NCI-H748 treated with DMSO at 0.1 percent for 48 hours (cell line): ENCODE measurements at regions not wholly inside any gene's neighbourhood (a gene's known extent, or its start where the extent isn't known, plus 50 kb on each side); places are given as distances from the start of the nearest gene placed in this dataset.

Experiments
- DNase-seq: peaks from one replicate; lab custom pipeline; 2025; lab: John Stamatoyannopoulos, UW

GRCh38 chr10:33126742-33127141 lies 168.7 kb upstream of the ITGB1 start:
- DNase-seq, result no peak

DNA sequence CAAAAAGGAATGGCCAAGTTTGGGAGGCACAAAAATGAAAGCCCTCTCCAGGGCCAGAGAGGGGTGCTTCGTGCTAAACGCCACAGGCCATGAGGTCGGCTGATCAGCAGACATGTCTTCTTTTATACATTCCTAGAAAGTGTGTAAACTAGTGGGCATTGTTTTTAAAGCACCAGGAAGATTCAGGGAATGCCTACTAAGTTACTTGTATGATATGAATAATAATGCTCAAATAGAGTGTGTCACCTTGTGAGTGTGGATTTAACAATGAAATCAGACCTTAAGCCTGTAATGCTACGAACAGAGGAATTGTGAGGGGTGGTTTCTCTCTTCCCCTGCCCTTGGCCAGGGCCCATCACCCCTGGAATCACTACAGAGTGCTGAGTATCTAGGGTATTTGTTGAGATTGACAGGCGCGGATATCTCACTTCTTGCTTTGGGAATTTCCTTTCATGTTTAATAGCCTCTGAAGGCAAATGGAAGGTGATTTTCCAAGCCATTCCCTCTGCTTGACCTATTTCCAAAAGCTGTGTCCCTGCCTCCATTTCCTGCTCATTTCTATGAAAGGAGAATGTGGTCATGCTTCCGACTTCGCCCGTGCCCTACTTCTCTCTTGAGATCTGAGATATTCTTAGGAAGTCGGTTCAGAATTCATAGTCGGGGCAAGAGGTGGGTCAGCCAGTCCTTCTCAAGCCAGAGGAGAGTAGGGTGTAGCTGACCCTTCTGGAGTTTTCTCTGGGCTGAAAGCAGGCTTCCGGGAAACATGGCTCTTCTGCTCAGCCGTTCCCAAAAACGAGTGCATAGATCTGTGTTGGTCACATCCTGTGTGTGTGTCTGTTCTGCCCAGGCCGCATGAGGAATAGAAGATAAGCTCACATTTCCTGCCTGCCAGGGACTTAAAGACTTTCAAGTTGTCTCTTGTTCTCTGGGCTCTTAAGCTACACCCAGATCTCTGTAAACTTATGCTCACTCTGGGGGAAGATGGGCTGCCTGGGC lies 167.8 kb upstream of the ITGB1 start:
- no peak for DNase-seq

DNA sequence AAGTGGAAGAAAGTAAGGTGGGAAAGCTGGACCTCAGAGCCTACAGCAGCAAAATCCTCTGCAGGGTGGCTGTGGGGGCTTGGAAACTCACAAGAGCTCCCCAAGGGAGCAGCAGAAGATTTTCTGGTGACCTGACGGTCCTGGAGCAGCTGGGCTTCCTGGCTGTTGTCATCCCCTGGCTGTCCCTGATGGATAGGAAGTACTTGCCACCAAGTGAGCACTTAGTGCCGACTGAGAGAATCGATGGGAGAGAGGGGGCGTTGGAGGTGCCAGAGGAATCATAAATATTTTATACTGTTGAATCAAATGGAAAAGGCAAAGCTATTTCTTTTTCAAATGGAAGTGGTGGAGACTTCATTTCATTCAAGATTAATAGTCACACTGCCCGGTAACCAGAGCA lies 167.1 kb upstream of the ITGB1 start:
- DNase-seq, result no peak

DNA sequence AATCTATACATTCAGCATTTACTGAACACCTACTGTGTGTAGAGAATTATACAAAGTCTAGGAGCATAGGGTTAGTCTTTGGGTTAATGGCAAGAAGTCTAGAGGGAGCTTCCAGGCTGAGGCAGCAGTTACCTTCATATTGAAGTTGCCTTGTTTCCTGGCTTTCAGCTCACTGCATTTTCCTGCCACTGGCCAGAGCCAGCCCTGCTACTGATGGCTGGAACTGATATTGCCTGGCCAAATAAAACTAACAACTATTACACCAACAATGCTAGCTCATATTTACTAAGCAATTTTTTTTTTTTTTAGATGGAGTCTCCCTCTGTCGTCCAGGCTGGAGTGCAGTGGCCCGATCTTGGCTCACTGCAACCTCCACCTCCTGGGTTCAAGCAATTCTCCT lies 165.7 kb upstream of the ITGB1 start:
- no peak for DNase-seq

DNA sequence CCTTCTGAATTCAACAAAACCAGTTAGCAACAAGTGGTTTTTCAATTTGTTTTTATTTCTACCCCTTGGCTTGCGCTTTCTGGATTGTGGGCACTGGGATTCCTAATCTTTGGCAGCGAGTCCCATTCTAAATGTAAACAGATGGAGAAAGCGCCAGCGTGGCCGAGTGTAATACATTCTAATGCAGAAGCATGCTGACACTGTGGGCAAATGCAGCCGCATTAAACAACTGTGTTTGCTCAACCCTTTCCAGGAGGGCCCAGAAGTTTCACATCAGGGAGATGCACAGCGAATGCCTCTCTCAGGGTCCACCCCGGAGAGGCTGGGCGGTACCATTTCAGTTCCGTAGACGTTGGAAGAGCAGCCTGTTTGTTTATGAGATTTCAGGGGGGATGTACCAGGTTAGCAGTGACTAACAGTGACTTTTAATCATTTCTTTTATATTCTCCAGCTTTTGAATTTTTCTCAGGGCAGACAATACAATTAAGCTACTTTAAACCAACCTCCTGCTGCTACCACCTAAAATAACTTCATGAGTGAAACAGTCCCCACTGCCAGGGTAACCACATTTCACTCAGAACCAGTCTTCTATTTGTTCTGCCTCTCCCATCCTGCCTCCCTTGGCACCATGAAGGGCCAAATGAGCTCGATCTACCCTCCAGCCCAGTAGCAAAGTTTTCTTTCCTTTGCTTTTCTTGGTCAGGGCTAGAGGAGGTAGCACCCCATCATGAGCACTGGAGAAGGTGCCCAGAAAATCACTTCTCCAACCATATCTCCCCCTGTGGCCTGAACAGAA lies 164.2 kb upstream of the ITGB1 start:
- DNase-seq, result no peak

- no peak for DNase-seq
Measured at GRCh38 chr10:33120700-33121099, 162.7 kb upstream of the ITGB1 start.

GRCh38 chr10:33120275-33120674 lies 162.2 kb upstream of the ITGB1 start:
- no peak for DNase-seq

GRCh38 chr10:33117816-33118215 lies 159.8 kb upstream of the ITGB1 start:
- no peak for DNase-seq

DNA sequence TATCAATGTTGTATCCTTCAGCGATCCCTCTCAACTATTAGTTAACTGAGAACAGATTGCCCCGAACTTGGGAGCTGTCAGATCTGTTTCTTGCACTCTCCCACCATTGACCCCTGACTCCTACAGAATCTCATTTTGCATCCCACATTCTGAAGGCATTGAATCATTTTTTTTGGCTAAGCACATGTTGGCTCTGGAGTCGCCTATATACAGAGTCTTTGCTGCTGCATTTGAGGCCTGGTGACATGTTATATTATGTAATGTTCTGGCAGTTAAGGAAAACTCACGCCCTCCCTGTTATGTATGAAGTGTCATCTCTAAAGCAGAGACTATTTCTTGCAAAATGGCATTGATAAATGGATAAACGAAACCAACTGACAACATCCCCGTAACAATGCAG lies 159.2 kb upstream of the ITGB1 start:
- no peak for DNase-seq

GRCh38 chr10:33115738-33116719 lies 158.0 kb upstream of the ITGB1 start:
- peak; percentile 13 for DNase-seq

DNA sequence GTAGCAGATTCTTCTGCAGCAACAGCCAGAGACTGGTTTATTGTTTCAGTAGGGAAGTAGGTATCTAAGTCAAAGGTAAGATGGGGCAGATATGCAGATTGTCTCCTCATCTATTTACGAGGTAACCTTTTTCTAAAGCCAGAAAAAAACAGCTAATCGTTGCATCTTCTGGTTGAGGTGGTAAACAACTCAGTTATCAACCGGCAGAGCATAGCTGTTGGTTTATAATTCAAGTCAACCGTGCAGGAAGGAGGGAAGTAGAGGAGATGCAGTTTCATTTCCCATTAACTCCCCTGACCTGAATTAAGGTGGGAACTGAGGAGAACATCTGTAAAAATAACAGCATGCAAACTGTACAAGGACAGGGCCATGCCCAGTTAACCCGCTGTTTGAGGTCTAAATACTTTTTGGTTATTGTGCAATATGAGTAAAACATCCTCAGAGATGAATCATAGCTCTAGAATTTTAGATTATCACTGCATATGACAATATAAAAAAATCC lies 156.5 kb upstream of the ITGB1 start:
- DNase-seq, result no peak

DNA sequence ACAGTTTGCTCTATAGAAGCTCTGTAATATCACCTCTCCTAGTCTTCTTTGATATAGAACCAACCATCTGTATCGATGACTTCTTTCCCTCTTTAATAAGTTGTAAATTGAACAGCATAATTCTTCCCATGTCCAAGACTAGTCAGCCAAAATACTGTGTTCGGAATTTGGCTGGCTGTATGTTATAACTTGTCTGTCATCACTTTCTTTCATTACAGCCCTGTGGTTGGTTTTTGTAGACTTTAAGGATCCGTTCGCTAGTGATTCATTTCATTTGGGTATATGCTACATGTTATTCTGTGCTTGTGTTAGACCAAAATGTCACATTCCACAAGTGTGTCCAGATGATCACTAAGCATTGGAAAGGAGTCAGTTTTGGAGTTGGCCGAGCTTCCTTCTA lies 155.4 kb upstream of the ITGB1 start:
- DNase-seq, result no peak

DNA sequence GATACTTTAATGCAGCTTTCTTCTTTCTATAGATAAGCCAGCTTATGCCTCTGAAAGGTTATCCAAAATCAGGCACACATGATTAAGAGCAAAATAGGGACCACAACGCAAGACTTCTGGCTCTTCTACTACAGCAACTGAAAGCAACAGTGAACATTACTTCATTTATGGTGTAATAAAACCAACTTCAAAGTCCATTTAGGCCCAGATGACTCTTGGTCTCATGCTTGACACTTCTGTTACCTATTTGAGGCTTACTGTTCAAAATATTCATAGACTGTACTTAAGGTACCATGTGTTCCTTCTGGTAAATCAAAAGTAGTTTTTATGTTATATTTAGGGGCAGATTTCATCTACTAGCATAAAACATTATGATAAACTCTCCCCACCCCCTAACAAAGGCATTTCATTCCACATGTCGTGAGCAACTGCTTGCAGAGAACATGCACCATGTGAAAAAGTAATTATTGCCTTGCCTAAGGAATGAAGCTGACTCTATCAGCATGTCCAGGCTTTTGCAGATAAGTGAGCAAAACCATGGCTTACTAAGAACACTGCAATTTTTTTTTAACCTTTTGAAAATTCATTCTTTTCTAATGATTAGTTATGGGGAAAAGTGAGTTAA lies 154.9 kb upstream of the ITGB1 start:
- DNase-seq, result no peak

- DNase-seq, result no peak
Measured at GRCh38 chr10:33111488-33112051, 153.5 kb upstream of the ITGB1 start.

- no peak for DNase-seq
Measured at GRCh38 chr10:33109788-33110469, 151.9 kb upstream of the ITGB1 start.

DNA sequence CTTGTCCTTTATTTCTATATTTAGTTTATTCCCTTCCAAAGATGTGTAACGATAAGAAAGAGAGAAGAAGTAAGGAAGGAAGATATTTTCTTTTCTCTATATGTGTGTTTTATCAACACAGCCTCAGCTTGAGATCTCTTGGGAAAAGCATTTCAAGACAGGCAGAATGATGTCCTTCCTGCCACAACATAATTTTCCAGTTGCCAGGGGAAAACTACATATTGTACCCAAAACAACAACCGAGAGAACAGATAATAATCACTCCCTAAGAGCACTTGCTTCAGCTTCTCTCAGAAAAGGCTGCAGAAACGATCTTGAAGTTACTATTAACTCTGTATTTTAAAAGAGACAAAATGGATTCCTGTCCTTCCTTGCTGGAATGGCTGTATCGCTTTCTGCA lies 151.4 kb upstream of the ITGB1 start:
- no peak for DNase-seq

DNA sequence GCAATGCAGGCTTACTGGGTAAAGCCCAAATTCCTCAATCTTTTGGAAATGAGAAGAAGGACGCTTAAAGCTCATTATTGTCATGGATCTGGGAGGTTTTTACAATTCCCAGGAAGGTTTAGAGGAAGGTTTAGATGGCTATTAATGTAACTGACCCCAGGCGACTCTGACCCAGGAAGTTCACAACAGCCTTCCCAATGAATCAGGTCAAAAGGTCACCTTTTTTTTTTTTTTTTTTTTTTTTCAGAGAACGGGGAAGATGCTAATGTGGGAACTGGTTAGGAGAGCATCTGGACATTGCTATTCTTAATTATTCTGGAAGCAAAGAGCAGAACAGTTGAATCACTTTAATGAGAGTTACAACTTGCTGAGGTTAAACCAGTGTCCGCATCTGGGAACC lies 149.9 kb upstream of the ITGB1 start:
- DNase-seq, result no peak

- no peak for DNase-seq
Measured at GRCh38 chr10:33106767-33107166, 148.7 kb upstream of the ITGB1 start.

DNA sequence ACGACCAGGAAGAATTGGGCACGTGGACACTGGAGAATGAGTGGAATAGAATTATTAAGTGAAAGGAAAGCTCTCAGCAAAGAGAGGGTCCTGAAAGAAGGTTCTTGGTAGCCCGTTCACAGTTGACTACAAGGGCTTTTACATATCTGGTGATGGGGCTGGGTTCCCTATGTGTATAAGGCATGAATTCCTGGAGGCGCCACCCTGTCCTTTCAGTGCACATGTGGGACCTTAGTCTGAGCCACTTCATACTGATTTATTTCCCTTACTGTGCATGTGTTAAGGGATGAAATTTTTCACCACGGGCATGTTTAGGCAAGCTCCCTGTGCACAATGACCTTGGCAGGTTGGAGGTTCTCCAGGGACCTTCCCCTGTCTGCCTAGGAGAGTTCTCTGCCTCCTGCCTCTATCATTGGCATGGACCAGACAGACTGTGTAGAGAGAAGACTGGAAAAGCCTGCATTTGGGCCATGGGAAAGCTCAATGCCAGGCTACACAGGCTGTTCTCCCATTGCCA lies 145.9 kb upstream of the ITGB1 start:
- no peak for DNase-seq

DNA sequence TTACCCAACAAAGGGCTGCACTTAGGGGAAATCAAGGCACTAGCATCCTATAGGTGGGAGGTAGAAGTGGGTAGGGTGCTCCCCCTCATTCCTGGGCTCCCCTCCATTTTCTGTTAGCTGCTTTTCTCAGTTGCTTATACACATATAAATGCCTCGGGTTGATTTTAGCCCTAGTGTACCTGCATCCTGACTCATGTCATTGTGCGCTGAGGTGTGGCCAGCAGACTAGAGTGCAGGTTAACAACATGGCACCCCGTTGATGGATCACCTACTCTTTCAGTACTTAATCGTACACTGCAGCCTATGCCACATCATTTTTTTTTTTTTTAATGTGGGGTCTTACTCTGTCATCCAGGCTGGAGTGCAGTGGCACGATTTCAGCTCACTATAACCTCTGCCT lies 144.0 kb upstream of the ITGB1 start:
- DNase-seq, result no peak
